ENCODE measurements at regions not wholly inside any gene's neighbourhood (a gene's known extent, or its start where the extent isn't known, plus 50 kb on each side); places are given as distances from the start of the nearest gene placed in this dataset.
"Not testable (repeated sequence)": the region's sequence is repeated elsewhere in the genome, so short reads cannot be mapped to it uniquely, and the experiment has no call there.

DNA sequence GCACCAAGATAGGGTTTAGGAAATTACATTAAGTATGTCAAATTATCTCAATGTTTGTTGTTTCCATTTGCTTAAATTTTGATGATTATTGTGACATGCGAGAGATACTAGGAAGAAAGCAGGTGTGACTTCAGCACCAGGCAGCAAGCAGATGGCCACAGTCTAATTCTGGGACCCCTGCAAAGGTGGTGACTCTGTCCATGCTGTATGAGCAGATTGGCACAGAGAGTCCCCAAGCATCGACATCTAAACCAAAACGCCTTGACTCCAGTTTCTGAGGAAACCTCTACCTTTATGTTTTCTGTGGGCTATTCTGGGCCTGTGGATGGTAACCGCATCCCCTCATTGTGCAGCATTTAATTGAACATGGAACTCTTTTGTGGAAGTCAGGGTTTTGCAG lies 670.1 kb upstream of the TMEM132C start:
- DNase-seq (ENCODE audit: low read depth, low spot score): no peak

DNA sequence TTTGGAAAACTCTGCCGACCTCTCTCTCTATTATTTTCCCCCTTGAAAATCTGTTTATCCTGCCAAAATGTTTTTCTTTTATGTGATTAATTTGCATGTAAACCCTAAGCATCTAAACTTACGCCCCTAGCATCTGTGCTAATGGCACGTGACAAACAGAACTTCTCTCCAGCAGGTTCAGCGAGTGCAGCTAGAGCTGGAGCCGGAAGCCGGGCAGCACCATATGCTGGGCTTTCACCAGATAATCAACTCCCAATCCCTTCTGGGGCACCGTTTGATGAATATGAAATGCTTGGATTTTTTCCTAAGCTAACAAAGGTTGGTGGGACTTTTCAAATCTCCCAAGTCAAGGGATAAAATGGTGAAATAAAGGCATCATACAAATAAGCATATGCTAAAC lies 667.5 kb upstream of the TMEM132C start:
- DNase-seq (ENCODE audit: low read depth, low spot score): no peak

More for the DNA sequence above, 670.1 kb upstream of the TMEM132C start:
- H3K4me3 ChIP-seq (ENCODE audit: low read length): no peak overlapping the region

DNA sequence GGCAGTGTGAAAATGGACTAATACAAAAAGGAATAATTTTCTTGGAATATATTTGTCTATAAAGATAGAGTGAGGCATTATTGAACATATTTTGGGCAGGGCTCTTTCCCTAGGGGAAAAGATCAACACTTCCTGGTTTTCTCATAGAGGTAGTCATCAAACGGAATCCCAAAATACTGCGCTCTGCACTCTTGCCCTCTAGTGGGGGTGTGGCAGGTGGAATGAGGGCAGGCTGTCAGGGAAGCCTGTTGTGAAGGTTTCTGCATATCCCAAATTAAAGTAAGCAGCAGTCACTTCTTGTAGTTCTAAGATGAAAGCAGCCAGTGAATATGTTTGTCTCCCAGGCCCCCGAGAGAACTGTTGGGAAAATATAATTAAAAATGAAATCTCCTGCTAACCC lies 666.8 kb upstream of the TMEM132C start:
- no peak overlapping the region for H3K4me3 ChIP-seq (ENCODE audit: low read length)
- no peak for DNase-seq (ENCODE audit: low read depth, low spot score)

More for the DNA sequence above, 667.5 kb upstream of the TMEM132C start:
- no peak overlapping the region for H3K4me3 ChIP-seq (ENCODE audit: low read length)

DNA sequence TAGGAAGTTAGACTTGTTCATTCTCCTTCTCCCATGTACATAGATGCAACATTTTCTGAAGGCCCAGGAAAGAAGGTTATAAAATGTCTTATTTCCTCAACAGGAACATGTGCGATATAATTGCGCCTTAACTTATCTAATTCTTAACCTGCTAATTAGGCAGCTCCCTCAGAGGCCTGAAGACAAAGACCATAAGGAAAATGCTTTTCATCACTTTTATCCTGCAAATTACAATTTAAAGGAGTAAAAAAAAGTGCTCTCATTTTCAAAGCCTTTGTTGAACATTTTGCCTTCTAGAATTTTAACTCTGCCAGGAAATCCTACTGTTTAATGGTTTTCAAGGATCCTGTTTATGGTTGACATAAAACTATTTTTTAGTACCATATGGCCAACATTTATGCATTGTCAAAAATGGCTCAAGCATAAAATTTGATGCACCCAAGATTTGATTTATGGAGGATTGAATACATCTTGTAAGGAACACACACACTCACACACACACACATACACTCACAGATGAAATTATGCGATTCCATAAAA lies 660.4 kb upstream of the TMEM132C start:
- DNase-seq (ENCODE audit: low read depth, low spot score): no peak
- H3K4me3 ChIP-seq (ENCODE audit: low read length): no peak overlapping the region

DNA sequence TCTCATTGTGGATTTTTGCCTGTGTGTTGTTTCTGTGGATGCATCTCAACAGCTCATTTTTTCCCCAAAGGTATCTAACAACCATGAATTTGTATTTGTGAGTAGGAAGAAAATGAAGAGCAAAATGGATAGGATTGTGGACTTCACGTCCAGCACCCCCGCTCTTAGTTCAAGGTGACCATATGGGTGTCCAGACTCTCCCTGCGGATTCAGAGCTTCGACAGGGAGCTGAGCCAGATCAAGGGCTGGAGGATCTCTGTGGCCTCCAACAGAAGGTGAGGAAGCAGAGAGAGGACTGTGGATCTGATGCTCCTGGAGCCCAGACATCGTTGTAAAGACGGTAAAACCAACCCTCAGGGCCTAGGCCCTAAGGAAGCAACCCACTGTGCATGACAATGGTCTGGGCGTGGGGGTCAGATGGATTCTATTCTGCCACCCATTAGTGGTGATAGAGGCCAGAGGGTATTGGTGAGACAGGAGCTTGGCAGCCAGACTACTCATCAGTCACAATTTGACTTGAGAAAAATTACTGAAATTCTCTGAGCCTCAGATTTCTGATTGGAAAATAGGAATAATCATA lies 659.7 kb upstream of the TMEM132C start:
- no peak overlapping the region for H3K4me3 ChIP-seq (ENCODE audit: low read length)
- DNase-seq (ENCODE audit: low read depth, low spot score): no peak

DNA sequence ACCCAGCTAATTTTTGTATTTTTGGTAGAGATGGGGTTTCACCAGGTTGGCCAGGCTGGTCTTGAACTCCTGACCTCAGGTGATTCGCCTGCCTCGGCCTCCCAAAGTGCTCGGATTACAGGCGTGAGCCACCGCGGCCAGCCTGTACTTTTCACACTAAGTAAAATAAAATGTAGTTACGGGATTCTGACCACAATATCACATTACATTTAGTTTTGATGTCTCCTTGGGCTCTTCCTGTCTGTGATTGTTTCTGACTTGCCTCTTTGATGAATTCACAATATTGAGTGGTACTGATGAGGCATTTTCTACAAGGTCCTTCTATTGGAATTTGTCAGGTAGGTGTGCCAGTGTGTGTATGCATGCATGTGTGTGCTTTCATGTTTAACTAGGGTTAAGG lies 658.6 kb upstream of the TMEM132C start:
- H3K4me3 ChIP-seq (ENCODE audit: low read length); DNase-seq (ENCODE audit: low read depth, low spot score): not testable (repeated sequence)

DNA sequence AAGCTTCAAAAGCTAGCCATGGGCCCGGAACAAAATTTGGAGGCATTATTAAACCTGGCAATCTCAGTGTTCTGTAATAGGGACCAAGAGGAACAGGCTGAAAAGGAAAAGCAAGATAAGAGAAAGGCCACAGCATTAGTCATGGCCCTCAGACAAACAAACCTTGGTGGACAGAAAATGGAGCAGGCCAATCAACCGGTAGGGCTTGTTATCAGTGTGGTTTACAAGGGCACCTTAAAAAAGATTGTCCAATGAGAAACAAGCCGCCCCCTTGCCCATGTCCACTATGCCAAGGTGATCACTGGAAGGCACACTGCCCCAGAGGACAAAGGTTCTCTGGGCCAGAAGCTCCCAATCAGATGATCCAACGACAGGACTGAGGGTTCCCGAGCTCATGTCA lies 653.9 kb upstream of the TMEM132C start:
- DNase-seq (ENCODE audit: low read depth, low spot score): no peak
- H3K4me3 ChIP-seq (ENCODE audit: low read length): no peak overlapping the region

DNA sequence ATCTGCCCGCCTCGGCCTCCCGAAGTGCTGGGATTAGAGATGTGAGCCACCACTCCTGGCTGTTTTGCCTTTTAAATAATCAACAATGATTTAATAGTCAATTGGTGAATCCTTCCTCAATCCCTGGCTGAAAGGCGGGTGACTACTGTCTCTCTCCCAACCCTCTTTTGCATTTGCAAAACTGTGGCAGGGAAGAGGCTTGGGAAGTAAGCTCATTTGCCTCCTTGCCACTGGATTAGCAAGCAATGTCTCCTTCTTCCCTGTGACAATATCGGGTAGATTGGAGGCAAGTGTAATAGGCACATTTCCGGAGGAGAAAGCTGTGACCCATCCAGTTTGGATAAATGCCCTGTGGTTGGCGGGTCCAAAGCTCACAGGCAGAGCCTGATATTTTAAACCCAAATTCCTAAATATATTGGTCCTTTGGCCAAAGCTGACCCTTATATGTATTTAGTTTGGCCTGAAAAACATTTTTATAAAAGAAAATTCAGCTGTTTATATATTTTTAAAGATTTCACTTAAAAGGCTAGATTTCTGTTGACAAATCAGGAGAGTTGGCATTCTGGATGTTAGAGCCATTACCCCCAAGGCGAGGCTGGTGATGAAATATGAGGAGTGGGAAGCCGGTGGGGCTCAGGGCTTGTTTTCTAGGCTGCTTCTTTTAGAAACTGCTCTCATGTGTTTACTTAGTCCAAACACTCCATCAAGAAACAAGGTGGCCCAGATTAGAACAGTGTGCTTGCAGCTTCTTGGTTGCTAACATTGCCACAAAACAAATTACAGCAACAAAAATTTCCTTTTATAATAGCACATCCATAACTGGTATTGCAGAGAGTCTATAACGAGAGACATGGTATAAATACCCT lies 646.9 kb upstream of the TMEM132C start:
- no peak for DNase-seq (ENCODE audit: low read depth, low spot score)
- H3K4me3 ChIP-seq (ENCODE audit: low read length): no peak overlapping the region

DNA sequence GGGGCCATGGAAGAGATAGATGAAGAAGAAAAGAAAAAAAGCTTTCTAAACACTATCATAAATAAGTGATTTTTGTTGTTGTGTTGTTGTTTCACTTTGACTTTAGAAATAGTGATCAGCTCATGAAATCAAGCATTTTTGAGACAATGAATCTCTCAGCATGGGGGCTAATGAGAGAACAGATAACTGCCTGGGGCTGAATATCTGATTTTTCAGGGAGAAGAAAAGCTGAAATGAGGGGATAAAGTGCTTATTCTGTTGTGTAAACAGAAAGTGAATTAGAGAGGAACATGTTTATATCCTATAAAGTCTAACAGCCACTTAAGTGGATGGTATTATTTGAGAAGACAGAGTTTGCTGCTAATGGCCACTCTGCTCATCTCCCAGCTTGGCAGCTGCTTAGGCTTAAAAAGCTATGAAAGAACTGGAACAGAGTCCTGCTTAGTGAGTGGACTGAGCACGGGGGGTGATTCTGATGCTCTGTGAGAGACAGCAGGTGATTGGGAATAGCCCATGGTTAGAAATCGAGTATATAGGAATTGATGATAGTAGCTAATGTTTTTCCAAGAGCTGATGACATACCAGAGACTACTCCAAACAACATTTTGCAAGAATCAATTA lies 646.1 kb upstream of the TMEM132C start:
- no peak overlapping the region for H3K4me3 ChIP-seq (ENCODE audit: low read length)
- DNase-seq (ENCODE audit: low read depth, low spot score): no peak

DNA sequence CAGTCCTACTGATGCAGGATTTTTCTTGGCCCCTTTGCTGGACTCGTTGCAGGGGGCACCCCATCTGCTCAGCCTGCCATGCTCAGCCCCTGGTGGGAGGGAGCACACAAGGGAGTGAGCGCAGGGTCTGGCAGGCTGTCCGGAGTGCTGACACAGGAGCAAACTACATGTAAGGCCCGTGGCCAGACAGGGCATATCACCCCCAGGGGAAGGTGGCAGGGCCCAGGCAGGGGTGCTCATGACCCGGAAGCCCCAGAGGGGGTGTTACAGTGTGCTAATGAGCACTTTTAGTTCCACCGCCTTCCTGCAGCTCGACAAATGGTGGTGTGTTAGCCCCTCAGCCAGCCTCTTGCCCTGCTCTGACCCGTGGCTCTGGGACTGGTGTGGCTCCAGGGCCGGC lies 645.6 kb upstream of the TMEM132C start:
- no peak overlapping the region for H3K4me3 ChIP-seq (ENCODE audit: low read length)
- DNase-seq (ENCODE audit: low read depth, low spot score): no peak

DNA sequence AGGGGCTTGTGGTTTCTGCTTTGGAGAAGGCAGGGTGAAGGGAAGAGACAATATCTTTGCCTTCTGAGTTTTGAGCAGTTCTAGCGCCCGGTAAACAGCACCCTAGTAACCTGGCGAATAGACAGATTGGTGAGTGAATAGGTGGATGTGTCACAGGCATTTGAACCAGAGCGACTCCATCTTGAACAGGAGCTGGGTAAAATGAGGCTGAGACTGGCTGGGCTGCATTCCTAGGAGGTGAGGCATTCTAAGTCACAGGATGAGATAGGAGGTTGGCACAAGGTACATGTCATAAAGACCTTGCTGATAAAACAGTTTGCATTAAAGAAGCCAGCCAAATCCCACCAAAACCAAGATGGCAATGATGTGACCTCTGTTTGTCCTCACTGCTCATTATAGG lies 643.6 kb upstream of the TMEM132C start:
- H3K4me3 ChIP-seq (ENCODE audit: low read length): no peak overlapping the region

DNA sequence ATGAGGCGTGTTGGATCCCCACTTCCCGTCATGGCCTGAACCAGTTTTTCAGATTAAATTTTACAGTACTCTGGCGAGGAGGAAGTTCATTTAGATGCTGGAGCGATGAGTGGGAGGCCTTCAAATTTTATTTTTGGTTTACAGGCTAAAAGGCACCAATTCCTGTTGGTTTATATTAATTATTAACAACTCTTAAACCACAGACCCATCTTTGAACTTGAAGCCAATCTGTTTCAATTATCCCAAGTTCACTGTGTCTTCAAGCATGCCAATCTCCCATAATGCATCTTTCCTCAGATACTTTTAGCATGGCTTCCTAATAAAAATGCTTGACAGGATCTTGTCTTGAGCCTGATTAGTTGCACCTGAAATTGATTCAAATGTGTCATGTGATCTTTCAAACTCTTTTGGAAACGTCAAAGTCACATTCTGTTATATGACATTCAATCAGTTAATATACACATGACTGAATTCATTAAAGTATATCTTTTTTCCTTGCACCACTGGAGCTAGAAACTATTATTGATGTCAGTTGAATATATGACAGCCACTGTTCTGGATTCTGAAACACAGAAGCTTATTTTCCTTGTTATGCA lies 641.7 kb upstream of the TMEM132C start:
- DNase-seq (ENCODE audit: low read depth, low spot score): no peak

More for the DNA sequence above, 643.6 kb upstream of the TMEM132C start:
- no peak for DNase-seq (ENCODE audit: low read depth, low spot score)

DNA sequence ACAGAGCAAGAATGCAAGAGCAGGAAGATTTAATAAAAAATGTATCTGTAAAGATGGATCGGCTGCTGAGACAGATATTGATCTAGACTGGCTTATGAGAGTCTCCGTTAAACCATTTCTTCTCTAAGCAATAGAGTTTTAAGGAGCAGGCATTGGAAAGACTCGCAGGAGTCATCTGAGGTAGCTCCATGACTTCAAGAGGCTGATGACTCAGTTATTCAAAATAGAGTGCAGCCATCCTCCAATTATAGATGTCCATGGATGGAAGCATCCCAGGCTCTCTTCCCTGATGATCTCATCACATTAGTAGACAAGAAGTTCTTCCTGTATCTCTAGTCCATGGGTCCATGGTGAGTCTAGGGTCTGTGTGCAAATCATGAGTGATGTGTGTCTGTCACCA lies 638.3 kb upstream of the TMEM132C start:
- H3K4me3 ChIP-seq (ENCODE audit: low read length): no peak overlapping the region
- DNase-seq (ENCODE audit: low read depth, low spot score): no peak

More for the DNA sequence above, 641.7 kb upstream of the TMEM132C start:
- no peak overlapping the region for H3K4me3 ChIP-seq (ENCODE audit: low read length)

DNA sequence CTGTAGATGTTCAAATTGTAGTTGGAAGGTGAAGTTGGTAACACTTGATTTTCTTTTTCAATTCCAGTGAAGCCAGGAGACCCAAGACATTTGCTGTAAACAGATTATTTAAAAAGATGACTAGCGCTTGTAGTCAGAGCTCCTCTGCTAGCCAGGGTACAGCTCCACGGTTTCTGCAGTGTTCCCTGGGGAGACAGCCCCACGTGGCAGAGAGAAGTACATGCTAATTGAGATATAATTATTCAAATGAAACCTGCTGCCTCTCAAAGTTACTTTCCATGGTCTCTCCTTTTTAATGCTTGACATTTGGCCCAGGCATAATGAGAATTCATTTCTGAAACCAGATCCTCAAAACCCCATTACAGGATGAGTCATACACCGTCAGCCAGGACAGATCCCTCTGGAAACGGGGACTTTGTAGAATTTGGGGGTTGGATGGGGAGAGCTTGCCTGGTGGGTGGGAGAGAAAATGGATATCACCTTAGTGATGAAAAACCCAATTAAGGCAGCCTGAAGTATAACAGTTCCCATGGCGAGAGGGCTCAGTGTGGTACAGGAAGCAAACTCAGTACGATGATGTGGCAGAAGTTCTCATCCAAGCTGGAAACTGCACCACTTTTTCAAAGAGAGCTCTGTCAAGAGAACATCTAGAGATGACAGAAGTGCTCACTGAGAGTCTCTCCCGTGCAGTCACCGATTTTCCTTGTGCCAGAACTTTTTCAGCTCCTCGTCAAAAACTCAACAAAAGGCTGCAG lies 637.7 kb upstream of the TMEM132C start:
- no peak overlapping the region for H3K4me3 ChIP-seq (ENCODE audit: low read length)
- DNase-seq (ENCODE audit: low read depth, low spot score): no peak

DNA sequence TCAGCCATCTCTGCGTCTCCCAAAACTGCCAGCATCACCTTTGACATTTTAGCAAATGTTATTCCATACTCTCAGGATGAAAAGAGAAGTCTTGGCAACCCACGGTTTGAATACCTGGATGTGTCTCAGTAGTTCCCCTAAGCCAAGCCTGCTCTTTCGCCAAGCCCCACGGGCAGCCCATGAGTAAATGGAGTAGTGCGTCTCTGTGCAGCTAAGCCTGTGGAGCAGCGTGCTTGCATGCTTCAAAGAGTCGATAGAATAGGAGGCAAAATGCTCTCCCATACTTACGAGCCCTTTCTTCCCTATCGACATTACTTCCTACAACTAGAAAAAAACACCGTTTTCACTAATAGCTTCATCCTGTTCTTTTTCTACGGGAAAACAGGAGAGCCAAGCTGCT lies 634.5 kb upstream of the TMEM132C start:
- DNase-seq (ENCODE audit: low read depth, low spot score): no peak
- H3K4me3 ChIP-seq (ENCODE audit: low read length): no peak overlapping the region

DNA sequence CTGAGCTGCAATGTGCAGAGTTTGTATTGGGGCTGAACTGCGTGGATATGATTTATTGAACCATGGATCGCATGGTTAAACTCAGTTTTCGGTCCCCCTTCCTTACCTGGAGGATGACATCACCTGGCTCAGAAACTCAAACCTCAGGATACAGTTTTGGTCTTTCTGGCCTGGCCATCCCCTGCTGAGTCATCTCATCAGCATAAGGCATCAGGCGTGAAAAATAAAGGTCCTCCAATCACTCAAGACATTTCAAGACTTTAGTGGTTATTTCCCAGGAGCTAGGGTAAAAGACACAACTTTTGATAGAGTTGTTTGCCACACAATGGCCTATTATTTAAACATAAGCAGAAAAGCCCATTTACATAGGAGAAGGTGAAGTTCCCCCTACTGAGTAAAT lies 631.1 kb upstream of the TMEM132C start:
- DNase-seq (ENCODE audit: low read depth, low spot score): no peak
- H3K4me3 ChIP-seq (ENCODE audit: low read length): no peak overlapping the region

DNA sequence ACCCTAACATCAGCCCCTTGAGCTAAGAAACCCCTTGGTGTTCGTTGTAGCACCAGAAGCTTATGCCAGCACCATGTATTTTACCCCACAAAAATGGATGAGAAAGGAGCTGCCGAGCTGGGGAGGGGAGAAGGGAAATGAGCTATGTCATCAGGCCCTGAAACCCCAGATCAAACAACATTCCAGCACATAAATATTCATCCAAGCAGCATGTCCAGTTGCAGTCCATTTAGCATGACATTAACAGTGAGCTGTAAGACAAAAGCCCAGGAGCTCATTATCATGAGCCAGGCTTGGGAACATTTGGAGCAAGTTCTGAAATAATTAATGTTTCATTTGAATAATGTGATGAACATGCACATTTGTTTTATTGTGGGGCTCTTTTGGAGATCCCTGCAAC lies 630.1 kb upstream of the TMEM132C start:
- DNase-seq (ENCODE audit: low read depth, low spot score): no peak

DNA sequence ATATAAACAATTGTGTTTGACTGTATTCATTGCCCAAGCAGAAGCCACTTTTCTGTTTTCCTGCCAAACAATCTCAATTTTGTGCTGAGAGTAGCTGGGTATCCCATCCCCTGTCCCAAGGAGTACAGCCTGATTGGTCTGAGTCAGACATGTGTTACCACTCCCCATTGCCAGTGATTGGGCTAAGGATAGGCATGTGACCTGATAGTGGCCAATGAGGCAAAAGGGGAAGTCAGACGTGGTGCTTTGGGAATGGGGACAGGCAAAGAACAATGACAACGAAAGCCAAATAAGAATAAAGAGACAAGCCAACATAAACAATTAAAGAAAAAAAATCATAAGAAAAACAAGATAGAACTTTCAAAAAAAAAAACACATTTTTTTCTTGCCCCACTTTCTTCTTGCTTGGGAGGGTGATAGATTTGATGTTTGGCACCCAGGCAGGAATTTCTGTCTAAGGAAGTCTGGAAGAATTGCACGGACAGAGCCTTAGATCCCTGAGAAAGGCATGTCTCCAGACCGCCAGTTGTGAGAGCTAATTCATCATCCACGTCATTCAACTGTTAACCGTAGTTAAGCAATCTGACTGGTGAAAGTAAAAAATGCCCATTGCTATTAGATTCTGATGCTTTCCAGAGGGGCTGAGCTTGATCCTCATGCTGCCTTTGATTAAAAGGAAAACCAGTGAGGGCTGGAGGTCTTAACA lies 626.6 kb upstream of the TMEM132C start:
- no peak overlapping the region for H3K4me3 ChIP-seq (ENCODE audit: low read length)
- no peak for DNase-seq (ENCODE audit: low read depth, low spot score)

More for the DNA sequence above, 630.1 kb upstream of the TMEM132C start:
- no peak overlapping the region for H3K4me3 ChIP-seq (ENCODE audit: low read length)

Measured in Jurkat, Clone E6-1 (cell line).